ENCODE measurements at regions not wholly inside any gene's neighbourhood (a gene's known extent, or its start where the extent isn't known, plus 50 kb on each side); places are given as distances from the start of the nearest gene placed in this dataset.

GRCh38 chr10:124227988-124228387 lies 134.6 kb upstream of the CHST15 start:
- no peak for DNase-seq (ENCODE audit: low read depth in 3 of 3)

GRCh38 chr10:124227055-124227975 lies 133.9 kb upstream of the CHST15 start:
- no peak for DNase-seq (ENCODE audit: low read depth in 3 of 3)

GRCh38 chr10:124226271-124227054 lies 133.1 kb upstream of the CHST15 start:
- DNase-seq (ENCODE audit: low read depth in 3 of 3) = no peak

GRCh38 chr10:124225467-124226270 lies 132.3 kb upstream of the CHST15 start:
- peak in 1 of 3 donors; percentile 19 for DNase-seq (ENCODE audit: low read depth in 3 of 3)

- DNase-seq (ENCODE audit: low read depth in 3 of 3) = no peak
These were observed 131.7 kb upstream of the CHST15 start for GRCh38 chr10:124225029-124225466.

- DNase-seq (ENCODE audit: low read depth in 3 of 3) = no peak
These were observed 131.1 kb upstream of the CHST15 start for GRCh38 chr10:124224331-124225028.

GRCh38 chr10:124223711-124224085 lies 130.3 kb upstream of the CHST15 start:
- no peak for DNase-seq (ENCODE audit: low read depth in 3 of 3)

- no peak for DNase-seq (ENCODE audit: low read depth in 3 of 3)
These were observed 129.8 kb upstream of the CHST15 start for GRCh38 chr10:124222988-124223710.

GRCh38 chr10:124222318-124222987 lies 129.1 kb upstream of the CHST15 start:
- no peak for DNase-seq (ENCODE audit: low read depth in 3 of 3)

- no peak for DNase-seq (ENCODE audit: low read depth in 3 of 3)
These were observed 128.2 kb upstream of the CHST15 start for GRCh38 chr10:124221356-124222317.

- no peak for DNase-seq (ENCODE audit: low read depth in 3 of 3)
These were observed 127.6 kb upstream of the CHST15 start for GRCh38 chr10:124220971-124221355.

- DNase-seq (ENCODE audit: low read depth in 3 of 3) = no peak
These were observed 127.1 kb upstream of the CHST15 start for GRCh38 chr10:124220547-124220946.

GRCh38 chr10:124219655-124220054 lies 126.3 kb upstream of the CHST15 start:
- no peak for DNase-seq (ENCODE audit: low read depth in 3 of 3)

- no peak for DNase-seq (ENCODE audit: low read depth in 3 of 3)
These were observed 125.7 kb upstream of the CHST15 start for GRCh38 chr10:124219062-124219461.

GRCh38 chr10:124217906-124218804 lies 124.8 kb upstream of the CHST15 start:
- no peak for DNase-seq (ENCODE audit: low read depth in 3 of 3)

- no peak for DNase-seq (ENCODE audit: low read depth in 3 of 3)
These were observed 123.6 kb upstream of the CHST15 start for GRCh38 chr10:124217031-124217430.

GRCh38 chr10:124214610-124215375 lies 121.4 kb upstream of the CHST15 start:
- no peak for DNase-seq (ENCODE audit: low read depth in 3 of 3)

Measured in stimulated activated CD4-positive, alpha-beta T cell treated with anti-CD3 and anti-CD28 coated beads, TNF-alpha, amount 100 ng/mL, for 48 hours (primary cell).